GM18499 (cell line): ENCODE measurements at regions not wholly inside any gene's neighbourhood (a gene's known extent, or its start where the extent isn't known, plus 50 kb on each side); places are given as distances from the start of the nearest gene placed in this dataset.

Experiments
- ATAC-seq: cut with Tn5 transposase; IDR thresholded peaks from one replicate; pipeline ENCODE4 v1.9.1; 2021; ENCODE audit warnings: moderate number of reproducible peaks; ENCODE audit not compliant: insufficient read depth, unreplicated experiment

DNA sequence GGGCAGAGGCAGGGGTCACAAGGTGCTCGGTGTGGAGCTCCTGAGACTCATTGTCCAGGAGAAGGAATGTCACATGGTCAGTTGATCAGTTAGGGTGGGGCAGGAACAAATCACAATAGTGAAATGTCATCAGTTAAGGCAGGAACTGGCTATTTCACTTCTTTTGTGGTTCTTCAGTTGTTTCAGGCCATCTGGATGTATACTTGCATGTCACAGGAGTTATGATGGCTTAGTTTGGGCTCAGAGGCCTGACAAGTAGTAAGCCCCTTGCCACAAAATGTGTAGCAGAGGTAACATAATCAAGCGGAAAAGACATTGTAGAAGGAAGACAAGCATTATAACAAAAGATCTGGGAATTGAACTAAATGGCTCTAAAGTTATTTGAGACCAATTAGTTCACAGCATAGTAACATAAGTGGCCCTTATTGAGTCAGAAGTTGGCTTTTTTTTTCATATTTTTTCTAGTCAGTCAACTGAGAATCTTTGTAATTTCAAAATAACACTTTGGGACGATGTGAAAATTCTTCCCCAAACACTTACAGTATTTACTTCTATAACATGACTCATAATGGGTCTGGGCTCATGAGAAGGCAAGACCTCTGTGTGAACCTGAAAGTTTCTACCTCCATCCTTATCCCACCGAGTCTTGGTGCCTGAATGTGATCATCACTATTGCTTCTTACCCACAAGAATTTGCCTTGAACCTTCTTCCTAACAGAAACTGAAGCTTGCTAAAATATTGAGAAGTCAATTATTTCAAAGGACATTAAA, 137.0 kb upstream of the DPT start:
- no peak for ATAC-seq

DNA sequence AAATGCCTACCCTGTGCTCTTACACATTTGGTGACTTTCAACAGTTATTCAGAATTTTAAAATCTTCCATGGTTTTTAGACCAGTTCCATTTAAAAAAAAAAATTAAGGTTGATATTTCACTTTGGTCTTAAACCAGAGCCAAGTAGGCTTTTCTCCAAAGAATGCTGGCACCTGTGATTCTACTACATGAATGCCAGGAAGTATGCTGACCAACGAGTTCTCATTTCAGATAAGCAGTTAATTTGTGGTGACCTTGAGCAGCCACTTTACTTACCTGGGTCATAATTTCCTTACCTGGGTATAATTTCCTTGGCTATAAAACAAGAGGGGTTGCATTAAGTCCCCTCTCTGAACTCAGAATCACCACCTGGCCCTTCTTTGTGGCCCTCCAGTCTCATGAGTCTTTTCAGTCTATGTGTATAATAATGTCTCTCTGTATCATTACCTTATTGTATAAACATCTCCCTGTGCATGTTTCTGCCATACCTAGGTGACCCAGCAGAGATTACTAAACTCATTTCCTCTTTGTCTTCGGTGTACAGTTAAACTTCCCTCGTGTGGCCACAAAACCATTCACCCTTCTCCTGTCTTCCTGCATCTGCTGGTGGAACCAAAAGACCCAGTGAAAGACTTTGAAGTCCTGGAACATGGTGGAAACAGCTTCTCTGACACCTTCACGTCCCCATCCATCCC, 139.1 kb upstream of the DPT start:
- no peak for ATAC-seq

DNA sequence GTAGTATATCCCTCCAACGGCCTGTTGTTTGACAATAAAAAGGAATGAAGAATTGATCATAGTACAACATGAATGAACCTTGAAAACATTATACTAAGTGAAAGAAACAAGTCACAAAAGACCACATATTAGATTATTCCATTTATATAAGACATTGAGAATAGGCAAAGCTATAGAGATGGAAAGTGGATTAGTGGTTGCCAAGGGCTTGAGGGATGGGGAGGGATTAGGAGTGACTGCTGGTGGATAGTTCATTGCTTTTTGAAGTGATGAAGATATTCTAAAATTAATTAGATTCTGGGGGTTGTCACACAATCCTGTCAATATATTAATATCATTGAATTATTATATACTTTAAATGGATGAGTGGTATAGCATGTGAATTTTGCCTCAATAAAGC, 142.5 kb upstream of the DPT start:
- no peak for ATAC-seq

DNA sequence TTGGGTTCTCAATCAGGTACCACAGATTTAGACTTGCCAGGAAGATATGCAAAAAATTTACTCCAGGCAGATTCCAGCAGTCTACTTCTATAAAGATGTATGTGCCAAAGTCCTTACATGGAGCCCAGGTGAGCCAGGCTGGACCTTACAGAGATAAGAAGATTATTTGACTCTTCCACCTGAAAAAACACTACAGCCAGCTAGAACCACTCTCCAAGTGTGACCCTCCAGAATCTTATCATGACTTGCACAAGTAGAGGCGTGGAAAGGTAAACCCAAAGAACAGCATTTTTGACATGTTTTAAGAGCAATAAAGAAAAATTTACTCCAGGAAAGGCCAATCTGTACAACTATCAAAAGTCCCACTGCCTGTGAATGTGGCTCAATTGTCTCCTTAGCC, 146.8 kb upstream of the DPT start:
- no peak for ATAC-seq

DNA sequence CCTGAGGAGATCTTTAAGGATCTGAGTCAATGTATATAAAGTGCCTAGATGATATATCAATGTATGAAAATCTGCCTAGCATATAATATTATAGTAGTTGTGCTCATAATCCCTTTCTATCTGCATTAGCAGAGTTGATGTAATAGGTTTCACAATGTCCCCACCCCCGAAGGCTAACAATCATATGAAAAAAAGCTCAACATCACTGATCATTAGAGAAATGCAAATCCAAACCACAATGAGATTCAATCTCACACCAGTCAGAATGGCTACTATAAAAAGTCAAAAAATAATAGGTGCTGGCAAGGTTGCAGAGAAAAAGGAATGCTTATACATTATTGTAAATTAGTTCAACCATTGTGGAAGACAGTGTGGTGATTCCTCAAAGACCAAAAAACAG, 147.8 kb upstream of the DPT start:
- no peak for ATAC-seq

DNA sequence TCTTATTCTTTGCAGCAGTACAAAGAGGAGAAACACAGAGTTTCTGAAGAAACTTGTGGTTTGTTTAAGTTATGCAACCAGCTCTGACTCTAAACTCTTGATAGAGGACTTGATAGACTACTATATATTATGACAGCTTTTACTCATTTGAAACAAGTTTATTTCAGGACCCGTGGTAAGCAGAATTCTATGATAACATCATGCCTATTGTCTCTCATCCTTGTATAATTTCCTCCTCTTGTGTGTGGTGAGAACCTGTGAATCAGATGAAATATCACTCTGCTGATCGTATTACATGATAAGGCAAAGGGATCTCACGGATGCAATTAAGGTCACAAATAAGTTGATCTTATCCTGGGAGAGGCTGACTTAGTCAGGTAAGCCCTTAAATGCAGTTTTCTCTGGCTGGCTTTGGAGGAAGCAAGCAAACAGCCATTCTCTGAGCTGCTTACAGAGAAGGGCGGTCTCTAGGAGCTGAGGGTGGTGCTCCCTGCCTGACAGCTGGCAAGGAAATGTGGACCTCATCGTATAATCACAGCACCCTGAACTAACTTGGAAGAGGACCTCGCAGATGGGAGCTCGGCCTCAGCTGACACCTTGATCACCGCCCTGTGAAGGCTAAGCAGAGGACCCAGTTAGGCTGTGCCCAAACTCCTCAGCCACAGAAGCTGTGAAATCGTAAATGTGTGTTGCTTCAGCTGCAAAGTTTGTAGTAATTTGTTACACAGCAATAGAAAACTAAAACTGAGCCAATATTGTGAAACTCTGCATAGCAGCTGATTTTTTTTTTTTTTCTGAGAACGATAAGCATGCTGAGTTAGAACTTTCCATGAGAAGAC, 151.1 kb upstream of the DPT start:
- ATAC-seq = no peak

DNA sequence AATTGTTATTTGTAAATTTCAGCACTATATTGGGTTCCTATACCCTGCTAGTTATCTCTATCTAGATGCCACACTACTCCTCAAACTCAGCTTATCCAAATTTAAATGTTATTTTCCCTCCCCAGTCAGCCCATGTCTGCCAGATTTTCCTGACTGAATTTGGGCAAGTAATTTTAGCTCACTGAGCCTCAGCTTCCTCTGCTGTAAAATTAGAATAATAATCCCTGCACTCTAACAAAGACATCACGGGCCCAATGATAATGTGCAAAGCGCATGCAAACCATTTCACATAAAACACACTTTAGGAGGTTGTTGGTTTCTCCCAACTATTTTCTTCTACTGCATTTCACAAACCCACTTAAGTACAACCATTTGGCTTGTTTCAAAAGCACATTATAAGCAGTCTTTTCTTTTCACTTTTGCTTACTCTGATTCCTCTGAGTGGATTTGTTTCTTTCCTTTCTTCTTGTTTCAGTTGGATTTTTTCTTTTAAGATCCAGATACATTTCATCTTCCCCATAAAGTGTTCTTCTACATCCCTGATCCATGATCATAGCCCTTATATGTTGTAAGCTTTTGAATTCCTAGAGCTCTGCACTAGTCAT, 152.8 kb upstream of the DPT start:
- no peak for ATAC-seq

DNA sequence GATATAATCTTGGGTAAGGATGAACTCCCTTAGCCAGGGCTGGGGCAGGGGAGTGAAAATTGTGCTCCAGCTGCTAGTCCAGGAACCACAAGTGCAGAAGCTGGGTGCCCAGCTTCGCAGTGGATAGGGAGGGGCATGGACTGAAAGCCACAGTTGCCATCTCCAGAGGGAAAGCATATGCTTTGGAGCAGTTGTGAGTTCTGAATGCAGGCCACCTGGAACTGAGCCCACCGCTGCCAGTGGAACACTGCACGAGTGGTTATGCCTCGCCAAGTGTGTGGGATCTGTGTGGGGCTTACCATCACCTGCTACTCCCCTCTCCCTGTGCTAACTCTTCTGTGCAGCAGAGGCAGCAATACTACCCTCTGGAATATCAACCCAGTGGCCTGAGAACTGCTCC, 158.4 kb upstream of the DPT start:
- ATAC-seq = no peak

DNA sequence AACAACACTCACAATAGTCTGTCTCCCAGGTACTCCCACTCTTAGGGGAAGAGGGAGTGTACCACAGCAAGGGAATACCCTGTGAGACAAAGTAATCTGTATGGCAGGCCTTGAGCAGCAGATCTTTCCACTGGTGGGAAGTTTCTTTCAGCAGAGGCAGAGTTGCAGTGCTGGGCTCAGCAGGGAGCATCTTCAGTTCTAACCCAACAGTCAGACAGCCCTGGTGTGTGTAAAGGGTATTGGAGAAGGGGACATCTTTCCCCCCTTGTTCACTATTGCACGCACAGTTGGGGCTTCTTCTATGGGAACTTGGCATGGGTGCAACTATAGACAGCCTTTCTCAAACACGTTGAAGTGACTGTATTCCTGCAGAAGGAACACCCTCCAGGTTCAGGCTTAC, 159.4 kb upstream of the DPT start:
- no peak for ATAC-seq

DNA sequence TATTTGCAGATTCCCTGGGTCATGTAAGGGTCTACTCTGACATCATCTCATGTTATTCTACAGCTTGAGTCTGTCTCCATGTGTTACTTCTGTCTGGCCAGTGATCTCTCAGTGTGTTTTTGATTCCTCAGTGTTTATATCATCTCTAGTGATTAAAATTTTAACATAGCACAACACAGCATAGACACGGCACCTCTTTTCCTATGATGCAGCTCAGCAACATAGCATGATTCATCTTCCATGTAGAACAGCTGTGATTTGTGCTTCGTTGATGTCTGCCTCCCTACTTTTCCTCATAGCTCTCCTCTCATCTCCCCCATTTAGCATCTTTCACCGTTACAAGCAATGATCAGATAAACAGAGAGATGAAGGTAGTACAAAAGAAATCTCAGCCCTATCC, 163.9 kb upstream of the DPT start:
- ATAC-seq = no peak

DNA sequence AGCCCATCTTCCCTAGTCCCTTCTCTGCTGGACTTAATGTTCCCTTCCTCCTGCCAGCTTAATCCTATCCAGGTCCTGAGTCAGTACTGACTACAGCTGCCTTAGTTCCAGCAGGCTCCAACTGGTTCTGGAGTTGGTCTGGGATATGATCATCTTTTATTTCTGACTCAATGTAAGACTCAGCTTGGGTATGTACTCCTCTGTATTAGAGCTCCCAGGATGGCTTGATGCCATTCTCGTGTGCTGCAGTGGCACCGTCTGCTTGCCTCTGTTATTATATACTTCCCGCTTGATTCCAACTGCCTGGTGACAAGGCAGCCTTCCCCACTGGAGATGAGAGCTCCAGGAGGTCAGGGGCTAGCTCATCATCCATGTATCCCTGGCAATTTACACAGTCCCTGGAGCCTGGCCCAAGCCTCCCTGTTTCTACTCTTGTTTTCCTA, 164.4 kb upstream of the DPT start:
- no peak for ATAC-seq

DNA sequence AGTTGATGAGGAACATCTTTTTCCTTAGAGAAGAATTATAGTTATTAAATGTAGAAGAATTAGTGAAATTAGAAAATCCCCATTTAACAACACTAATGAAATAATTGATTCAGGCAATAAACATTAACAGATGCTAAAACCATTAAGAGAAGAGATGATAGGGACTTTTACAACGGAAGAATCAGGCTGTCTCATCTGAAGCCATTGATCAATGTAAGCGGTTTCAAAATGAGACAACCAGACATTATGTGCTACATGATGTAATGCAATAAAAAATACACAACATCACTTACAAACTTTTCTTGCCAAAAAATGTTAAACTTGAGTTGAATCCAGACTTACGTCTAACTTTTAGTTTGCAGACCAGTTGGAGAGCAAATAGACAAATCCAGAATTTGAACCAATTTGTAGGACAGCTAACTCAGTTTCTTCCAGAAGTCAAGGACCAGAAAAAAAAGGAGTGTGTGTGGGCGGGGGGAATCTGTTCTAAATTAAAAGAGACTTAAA, 165.4 kb upstream of the DPT start:
- ATAC-seq = no peak

DNA sequence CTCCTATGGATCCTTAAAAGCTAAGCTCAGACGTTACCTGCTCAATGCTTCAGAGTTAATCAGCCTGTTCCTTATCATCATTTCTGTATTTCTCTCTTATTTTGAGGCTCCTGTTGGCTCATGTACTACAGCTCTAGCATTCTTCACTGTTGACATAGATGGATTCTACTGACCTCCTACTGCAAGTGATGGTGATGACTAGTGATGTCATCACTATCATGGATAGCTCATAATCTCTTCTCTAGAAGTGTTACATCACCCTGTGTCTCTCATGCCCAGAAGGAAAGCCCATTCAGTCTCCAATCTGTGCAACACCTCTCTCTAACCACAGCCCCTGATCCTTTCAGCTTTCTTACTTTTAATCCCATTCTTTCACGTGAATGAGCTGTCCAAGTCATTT, 168.2 kb upstream of the DPT start:
- no peak for ATAC-seq

DNA sequence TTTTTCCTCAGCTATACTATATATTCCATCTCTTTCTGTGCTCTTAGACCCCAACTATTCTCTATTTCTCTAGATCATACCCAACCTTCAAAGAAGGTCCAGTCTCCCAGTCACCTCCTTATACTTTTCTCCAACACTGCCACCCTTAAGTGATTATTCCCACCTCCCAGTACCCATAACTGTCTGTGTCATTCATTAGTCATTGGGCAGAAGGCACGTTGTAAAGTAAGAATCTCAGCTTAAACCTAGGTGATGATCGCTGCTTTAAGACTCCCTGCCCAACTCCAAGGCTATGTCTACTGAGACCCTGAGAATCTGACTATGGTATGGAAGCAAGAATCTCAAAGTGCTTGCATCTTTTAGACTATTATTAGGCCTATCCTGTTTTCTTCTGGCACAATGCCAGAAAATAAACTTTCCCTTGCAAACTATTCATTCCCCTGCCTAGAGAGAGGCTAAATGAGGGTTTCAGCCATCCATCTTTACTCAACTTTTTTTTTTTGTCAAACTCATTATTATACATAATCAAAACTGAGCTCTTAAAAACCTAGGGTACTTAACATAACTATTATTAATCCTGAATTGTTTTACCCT, 174.3 kb upstream of the DPT start:
- ATAC-seq = no peak

DNA sequence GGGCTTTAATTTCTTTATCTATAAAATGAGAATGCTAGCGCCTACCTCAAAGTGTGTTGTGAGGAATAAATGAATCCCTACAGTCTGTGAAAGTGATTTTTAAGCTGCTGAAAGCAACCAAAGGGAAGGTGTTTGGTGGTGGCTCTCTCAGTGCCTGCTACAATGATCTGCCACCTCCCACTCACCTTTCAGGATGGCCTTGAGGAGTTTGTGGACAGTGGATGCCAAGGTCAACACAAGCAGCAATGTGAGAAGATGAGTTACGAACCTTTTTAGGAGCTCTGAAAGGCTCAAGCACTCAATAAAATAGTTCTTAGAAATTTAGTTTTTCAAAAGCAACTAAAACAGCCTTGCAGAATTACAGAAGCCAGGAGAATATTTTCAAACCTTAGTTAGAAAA, 176.6 kb upstream of the DPT start:
- no peak for ATAC-seq

DNA sequence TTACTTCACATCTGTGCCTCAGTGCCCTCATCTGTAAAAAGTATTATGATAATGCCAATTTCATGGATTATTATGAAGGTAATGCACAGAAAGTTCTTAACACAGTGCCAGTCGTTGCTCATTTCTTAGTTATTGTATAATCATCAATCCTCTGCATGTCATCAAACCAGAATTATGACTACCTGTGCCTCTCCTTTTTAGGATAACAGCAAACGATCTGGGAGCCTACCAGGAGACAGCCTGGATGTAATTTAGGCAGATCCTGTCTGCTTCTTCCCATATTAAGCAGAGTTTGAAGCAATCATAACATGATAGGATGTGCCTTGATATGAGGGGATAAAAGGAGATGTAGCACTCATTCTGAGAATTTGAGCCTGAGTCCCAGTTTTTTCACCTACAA, 177.4 kb upstream of the DPT start:
- ATAC-seq = no peak

DNA sequence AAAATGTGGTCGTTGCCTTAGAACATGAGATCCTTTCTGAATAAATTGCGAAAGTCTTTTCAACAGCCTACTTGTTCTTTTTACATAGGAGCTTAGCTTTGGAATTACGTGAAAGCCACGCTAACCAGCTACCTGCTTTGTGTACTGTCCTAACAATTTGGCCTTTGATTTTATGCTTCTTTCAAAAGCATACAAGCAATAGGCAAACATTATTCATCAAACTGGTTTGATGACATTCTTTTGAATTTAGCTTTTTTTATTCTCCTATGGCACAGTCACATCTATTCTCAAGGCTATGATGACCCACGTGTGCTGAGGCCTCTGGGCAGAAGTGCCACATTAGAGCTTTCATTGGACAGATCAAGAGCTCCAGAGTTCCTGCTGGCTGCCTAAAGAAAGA, 178.0 kb upstream of the DPT start:
- ATAC-seq = no peak

DNA sequence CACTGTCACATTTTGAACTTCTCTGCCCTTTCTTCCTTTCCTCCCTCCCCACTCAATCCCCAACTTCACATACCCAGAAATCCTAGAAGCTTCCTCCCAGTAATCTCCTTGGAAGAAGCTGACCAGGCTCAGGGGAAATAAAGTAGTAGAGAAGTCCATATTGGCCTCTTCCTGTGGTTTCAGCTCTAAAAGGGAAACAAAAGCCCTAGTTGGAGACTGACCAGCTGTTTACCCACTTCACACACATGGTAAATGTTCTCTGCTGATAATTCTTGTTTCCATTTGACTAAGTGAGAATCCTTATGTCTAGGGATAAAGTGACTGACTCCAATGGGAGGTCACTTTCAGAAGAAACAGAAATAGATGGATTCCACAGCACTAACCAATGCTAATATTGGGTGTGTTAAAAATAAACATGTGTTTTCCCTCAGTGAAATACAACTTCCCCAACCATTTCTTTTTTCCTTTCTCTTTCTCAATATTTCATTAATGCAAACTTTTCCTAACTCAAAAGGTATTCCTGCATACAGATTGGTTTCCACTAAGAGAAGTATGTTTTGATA, 178.9 kb upstream of the DPT start:
- no peak for ATAC-seq

DNA sequence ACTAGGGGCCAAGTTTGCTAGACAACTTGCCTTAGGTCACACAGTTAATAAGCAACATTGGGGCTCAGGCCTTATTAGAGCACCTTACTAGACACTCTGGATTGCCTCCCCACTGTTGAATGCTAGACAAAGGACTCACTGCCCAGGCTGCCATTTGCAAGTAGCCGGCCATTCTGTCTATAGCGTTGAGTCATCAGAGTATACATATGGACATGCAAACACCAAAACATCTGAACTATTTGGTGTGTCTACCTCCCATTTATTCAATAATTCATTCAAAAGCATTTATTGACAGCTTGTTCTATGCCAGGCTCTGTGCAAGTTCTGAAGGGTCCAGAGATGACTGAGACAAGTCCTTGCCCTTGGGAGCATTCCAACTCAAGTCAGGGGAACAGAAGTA, 181.4 kb upstream of the DPT start:
- ATAC-seq = no peak

DNA sequence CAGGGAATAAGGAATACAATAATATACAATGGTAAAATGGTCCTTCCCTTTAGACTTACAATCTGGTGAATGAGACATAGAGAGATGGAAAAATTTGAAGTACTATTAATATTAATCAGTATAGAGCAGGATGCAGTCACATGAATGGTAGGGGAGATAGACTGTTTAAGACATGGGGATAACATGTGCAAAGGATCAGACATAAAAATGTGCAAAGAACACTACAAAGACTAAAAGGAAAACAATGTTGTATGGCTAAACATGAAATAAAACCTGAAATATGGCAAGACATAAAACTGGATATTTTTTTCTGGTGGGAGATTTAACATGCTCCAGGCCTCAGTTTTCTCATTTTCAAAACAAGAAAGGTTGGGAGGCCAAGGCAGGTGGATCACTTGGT, 182.4 kb upstream of the DPT start:
- ATAC-seq = no peak
